ENCODE measurements at regions not wholly inside any gene's neighbourhood (a gene's known extent, or its start where the extent isn't known, plus 50 kb on each side); places are given as distances from the start of the nearest gene placed in this dataset.
A peak's percentile ranks its signal among the peaks of the same experiment; 100 is the strongest.

DNA sequence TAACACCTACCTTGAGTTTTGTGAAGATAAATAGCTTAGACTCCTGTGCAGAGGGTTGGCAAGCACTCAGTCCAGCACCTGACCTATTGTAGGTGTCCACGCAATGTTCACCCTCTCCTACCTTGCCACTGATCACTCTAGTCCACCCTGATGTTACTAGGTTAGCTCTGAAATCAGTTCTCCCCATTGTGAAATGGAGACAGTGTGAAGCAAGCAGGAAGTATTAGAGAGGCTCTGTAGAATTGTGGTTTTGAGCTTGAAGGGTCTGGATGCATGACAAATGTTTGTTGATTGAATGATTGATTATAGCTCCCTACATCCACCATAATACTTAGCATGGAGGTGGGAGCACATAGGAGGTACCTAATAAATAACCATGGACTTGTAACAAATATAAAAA is 199.7 kb downstream of the RPLP1 start:
- no peak for DNase-seq (ENCODE audit: low read depth in 2 of 3, low spot score in 2 of 3)

DNA sequence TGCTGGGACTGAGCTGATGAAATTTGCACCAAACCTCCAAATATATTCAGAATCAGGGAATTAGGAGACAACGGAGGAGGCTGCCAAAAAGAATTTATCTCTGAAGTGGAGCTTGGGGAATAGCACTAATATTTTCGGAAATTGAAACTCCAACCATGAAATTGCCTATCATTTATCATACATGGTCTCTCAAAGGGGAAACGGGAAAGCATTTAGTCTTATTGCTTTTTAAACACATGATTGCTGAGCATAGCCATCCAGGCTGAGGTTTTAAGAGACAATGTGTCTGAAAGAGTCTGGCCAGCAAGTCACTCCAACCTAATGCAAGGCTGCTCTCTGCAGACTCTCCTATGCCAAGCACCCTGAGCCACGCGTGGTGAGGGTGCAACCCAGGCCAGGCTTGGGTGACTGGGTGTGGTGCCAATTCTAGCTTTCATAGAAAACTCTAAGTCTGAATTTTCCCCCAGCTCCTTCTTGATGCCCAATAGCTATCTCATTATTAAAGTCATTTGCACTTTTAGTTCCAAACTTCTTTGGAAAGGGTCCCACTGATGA is 200.2 kb downstream of the RPLP1 start:
- DNase-seq (ENCODE audit: low read depth in 2 of 3, low spot score in 2 of 3) = no peak

- DNase-seq (ENCODE audit: low read depth in 2 of 3, low spot score in 2 of 3) = no peak
These were observed 200.7 kb downstream of the RPLP1 start for GRCh38 chr15:69653306-69653705.

GRCh38 chr15:69653846-69654245 is 201.2 kb downstream of the RPLP1 start:
- DNase-seq (ENCODE audit: low read depth in 2 of 3, low spot score in 2 of 3) = no peak

DNA sequence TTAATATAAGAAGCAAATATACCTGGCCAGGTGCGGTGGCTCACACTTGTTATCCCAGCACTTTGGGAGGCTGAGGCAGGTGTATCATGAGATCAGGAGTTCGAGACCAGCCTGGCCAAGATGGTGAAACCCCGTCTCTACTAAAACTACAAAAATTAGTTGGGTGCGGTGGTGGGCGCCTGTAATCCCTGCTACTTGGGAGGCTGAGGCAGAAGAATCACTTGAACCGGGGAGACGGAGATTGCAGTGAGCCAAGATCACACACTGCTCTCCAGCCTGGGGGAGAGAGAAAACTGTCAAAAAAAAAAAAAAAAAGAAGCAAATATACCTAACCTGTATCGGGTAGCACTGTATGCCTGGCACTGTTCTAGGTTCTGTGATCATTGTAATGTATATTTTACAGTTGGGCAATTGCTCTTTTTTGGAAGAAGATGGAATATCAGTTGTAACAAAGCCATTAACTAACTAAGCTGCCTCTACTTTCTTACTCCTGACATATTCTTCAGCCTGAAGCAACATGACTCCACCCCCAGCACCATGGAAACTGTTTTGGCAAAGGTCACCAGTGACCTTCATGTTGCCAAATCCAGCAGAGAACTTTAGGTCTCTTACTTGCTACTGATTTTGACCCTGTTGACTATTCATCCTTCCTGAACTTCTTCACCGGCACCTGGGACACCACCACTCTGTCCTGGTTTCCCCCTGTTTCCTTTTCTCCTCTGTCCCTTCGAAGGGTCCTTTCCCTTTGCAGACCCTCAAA is 203.8 kb downstream of the RPLP1 start:
- no peak for DNase-seq (ENCODE audit: low read depth in 2 of 3, low spot score in 2 of 3)

DNA sequence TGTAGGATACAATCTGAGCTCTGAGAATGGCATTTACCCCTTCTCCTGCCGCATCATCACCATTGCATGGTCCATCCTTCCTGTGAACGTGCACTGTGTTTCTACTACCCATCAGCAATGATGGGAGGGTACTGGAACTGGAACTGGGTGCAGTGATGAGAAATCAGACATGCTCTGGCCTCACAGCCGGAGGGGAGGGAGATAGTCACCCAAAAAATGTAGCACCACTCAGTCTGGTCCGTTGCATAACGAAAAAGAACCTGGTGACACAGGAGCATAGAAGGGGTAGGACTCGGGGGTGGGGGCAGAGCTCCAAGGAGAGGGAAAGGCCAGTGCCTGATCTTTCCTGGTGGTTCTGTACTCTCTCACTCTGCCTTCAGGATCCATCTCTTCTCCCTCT is 205.0 kb downstream of the RPLP1 start:
- no peak for DNase-seq (ENCODE audit: low read depth in 2 of 3, low spot score in 2 of 3)

GRCh38 chr15:69658411-69658945 is 205.9 kb downstream of the RPLP1 start:
- no peak for DNase-seq (ENCODE audit: low read depth in 2 of 3, low spot score in 2 of 3)

- DNase-seq (ENCODE audit: low read depth in 2 of 3, low spot score in 2 of 3) = no peak
These were observed 206.9 kb downstream of the RPLP1 start for GRCh38 chr15:69659454-69660050.

GRCh38 chr15:69660114-69660513 is 207.5 kb downstream of the RPLP1 start:
- no peak for DNase-seq (ENCODE audit: low read depth in 2 of 3, low spot score in 2 of 3)

- no peak for DNase-seq (ENCODE audit: low read depth in 2 of 3, low spot score in 2 of 3)
These were observed 208.2 kb downstream of the RPLP1 start for GRCh38 chr15:69660658-69661405.

- no peak for DNase-seq (ENCODE audit: low read depth in 2 of 3, low spot score in 2 of 3)
These were observed 208.8 kb downstream of the RPLP1 start for GRCh38 chr15:69661446-69661845.

DNA sequence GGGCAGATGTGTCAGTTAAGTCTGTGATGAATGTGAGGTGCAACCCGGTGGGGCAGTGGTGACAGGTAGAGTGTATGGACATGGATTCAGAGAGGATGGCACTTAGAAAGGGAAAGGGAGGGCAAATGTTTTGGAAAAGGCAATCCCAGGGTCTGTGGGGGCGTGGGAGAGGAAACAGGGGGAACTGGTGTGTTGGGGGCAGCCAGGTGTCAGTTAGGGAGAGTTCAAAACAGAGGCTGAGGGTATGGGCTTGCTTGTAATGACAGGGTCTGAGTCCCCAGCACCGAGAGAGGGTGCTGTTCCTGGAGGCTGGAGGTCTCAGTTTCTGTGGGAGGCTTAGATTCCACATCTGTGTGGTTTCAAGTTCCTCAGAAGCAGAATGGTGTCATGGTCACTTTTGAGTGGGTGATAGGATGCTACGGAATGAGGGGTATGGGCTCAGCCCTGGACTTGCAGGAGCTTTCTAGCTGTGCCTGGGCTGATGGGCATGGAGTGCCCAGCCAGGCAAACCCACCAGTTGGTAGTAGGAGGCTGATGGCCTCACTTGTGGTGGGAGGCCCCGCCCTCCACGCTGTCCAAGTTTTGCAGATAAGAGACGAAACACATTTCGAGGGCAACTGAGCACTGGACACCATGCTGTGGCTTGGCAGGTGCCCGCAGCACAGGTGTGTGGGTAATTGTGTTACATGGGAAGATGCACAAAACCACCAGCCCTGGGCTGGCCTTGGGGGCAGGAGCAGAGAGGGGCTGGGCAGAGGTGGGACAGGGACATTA is 209.4 kb downstream of the RPLP1 start:
- DNase-seq (ENCODE audit: low read depth in 2 of 3, low spot score in 2 of 3) = no peak

- DNase-seq (ENCODE audit: low read depth in 2 of 3, low spot score in 2 of 3) = no peak
These were observed 210.0 kb downstream of the RPLP1 start for GRCh38 chr15:69662645-69663000.

GRCh38 chr15:69663441-69663840 is 210.8 kb downstream of the RPLP1 start:
- DNase-seq (ENCODE audit: low read depth in 2 of 3, low spot score in 2 of 3) = no peak

GRCh38 chr15:69663982-69664381 is 211.4 kb downstream of the RPLP1 start:
- no peak for DNase-seq (ENCODE audit: low read depth in 2 of 3, low spot score in 2 of 3)

- DNase-seq (ENCODE audit: low read depth in 2 of 3, low spot score in 2 of 3) = no peak
These were observed 212.3 kb downstream of the RPLP1 start for GRCh38 chr15:69664572-69665571.

- no peak for DNase-seq (ENCODE audit: low read depth in 2 of 3, low spot score in 2 of 3)
These were observed 213.1 kb downstream of the RPLP1 start for GRCh38 chr15:69665641-69666111.

DNA sequence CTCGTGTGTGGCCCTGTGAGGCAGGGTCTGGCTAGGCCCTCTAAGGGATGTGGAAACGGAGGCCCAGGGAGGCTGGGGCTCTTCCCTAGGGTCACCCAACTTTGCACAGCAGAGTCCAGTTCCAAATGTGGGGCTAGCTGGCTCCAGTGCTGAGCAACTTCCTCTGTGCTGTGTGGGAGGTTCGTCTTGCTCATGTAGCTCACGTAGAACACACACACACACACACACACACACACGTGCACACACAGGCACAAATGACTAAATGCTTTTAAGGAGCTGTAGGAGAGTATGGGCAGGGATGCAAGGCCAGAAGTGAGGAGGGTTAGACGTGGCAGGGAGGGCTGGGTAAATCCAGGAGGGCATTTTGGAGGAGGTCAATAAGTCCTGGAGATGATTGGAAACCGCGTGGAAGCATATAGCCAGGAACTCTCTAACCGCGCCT is 213.8 kb downstream of the RPLP1 start:
- peak in 2 of 3 donors; percentile 50 to 68 for DNase-seq (ENCODE audit: low read depth in 2 of 3, low spot score in 2 of 3)
